Progenitor cell of endocrine pancreas (in vitro differentiated cells): ENCODE measurements at regions not wholly inside any gene's neighbourhood (a gene's known extent, or its start where the extent isn't known, plus 50 kb on each side); places are given as distances from the start of the nearest gene placed in this dataset.

Experiments used
- DNase-seq: peaks from one replicate; pipeline ENCODE4 v3.0.0; 2021; ENCODE audit warnings: low spot score; ENCODE audit not compliant: unreplicated experiment
- H3K27ac Mint-ChIP-seq: 2 replicates; pipeline ENCODE4 v1.8.0; 2021; ENCODE audit warnings: mild to moderate bottlenecking, moderate library complexity, mixed read lengths
- H3K27me3 Mint-ChIP-seq: 2 replicates; pipeline ENCODE4 v1.8.0; 2021; ENCODE audit warnings: mixed read lengths
- H3K36me3 Mint-ChIP-seq: 2 replicates; pipeline ENCODE4 v1.8.0; 2022; ENCODE audit warnings: mixed read lengths; ENCODE audit not compliant: insufficient read depth
- H3K4me1 Mint-ChIP-seq: 2 replicates; pipeline ENCODE4 v1.8.0; 2021; ENCODE audit warnings: low read depth, mixed read lengths
- H3K4me3 Mint-ChIP-seq: 2 replicates; pipeline ENCODE4 v1.8.0; 2021; ENCODE audit warnings: low read depth, mild to moderate bottlenecking, moderate library complexity, mixed read lengths
- H3K9me3 Mint-ChIP-seq: 2 replicates; pipeline ENCODE4 v1.8.0; 2021; ENCODE audit warnings: low read depth, mixed read lengths
- CTCF ChIP-seq: fragments of 200-600 bp; sonication (generic); IDR thresholded peaks from one replicate; pipeline ENCODE4 v1.5.0; 2021; ENCODE audit warnings: antibody characterized with exemption, mild to moderate bottlenecking; ENCODE audit not compliant: unreplicated experiment

DNA sequence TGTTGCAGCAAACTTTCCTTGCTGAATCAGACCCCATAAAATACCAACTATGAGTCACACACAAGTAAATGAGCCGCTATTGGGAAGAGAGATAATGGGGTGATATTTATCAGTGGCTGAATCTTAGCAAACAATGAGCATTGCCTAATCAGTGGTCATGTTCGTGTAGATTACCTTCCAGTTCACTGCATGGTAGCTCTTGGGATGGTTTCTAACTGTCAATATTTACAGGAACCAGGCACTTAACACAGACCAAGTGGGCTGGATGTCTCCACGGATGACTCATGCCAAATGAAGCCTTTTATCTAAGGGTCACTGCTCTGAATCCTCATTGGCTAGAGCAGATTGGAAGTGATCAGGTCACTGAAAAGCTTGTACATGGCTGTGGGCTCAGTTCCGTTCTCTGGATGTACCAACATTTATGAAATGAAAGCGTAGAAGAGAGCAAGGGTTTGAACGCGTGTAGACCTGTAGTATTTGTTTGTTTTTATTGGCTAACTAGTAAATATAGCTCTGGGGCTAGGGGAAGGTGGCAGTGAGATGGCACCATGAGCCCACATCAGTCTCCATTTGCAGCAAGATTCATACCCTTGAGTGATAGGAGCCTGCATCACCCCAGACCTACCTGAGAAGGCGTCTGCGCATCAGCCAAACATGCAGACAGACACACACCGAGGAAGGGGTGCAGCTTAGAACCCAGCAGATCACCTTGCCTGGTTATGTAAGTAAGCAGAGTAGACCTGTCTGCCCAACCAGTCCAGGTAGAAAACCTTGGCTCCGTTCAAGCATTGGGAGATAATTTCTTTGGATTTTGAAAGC lies 153.3 kb downstream of the TOMM20 start:
- Mint-ChIP-seq H3K36me3 (no peaks in the 10 kb centered on the region), H3K27me3 (no peaks in the 10 kb centered on the region), H3K9me3 (no peaks in the 10 kb centered on the region), H3K4me1 (peaks cover 60% of the 10 kb centered on the region), H3K4me3 (no peak overlapping the region), H3K27ac (peak overlapping the region; percentile 73)
- TF ChIP-seq CTCF, result no peak
- DNase-seq, result no peak

DNA sequence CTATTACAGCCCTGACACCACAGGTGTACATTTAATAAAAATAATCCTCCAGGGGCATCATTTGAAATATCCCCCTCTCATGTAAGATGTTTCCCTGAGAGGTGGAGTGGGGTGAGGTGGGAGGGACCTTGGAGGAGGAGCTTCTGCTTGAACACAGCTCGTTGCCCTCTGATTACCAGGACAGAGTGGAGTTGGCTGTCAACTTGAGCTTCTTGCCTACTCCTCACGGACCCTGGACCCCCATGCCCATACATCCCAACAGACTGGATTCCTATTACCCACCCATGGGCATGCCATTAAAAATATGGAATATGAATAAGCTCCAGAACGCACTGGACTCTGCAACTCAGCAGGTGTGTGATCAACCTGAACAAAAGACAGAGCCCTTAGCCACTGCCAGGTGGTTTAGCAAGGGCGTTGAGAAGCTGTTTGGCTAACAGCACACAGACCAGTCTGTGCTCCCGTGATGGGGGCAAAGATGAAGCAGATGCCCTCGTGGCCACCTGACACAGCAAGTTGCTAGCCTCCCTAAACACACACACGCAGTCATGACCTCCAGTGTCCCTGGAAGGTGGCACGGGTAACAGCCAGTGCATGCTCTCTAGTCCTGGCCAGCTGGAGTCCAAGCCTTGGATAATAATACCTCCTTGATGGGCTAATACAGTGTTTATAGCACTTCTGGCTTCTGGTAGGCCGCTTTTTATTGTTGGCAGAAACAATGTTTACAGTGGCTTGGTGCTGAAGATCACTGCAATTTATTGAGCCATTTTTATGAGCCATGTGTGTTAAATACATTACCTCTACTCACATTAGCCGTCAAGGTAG lies 155.0 kb downstream of the TOMM20 start:
- Mint-ChIP-seq H3K4me3 (no peak overlapping the region), H3K36me3 (no peaks in the 10 kb centered on the region), H3K4me1 (peaks cover 59% of the 10 kb centered on the region), H3K27ac (no peak overlapping the region), H3K9me3 (no peaks in the 10 kb centered on the region), H3K27me3 (no peaks in the 10 kb centered on the region)
- TF ChIP-seq CTCF, result no peak
- no peak for DNase-seq

GRCh38 chr1:234972411-234973191 lies 156.0 kb downstream of the TOMM20 start:
- no peaks in the 10 kb centered on the region for H3K9me3 Mint-ChIP-seq
- no peak for TF ChIP-seq CTCF
- H3K4me1 Mint-ChIP-seq, result peaks cover 51% of the 10 kb centered on the region
- peak overlapping the region; percentile 96 for H3K27ac Mint-ChIP-seq
- no peak overlapping the region for H3K4me3 Mint-ChIP-seq
- no peaks in the 10 kb centered on the region for H3K27me3 Mint-ChIP-seq
- H3K36me3 Mint-ChIP-seq, result no peaks in the 10 kb centered on the region
- DNase-seq, result no peak

- no peak for TF ChIP-seq CTCF
- Mint-ChIP-seq H3K36me3 (no peaks in the 10 kb centered on the region), H3K4me3 (no peak overlapping the region), H3K4me1 (peaks cover 49% of the 10 kb centered on the region), H3K27ac (peak overlapping the region; percentile 96), H3K9me3 (no peaks in the 10 kb centered on the region), H3K27me3 (no peaks in the 10 kb centered on the region)
- DNase-seq, result no peak
These were observed 156.9 kb downstream of the TOMM20 start for GRCh38 chr1:234971586-234972297.
